ENCODE measurements at regions not wholly inside any gene's neighbourhood (a gene's known extent, or its start where the extent isn't known, plus 50 kb on each side); places are given as distances from the start of the nearest gene placed in this dataset.

DNA sequence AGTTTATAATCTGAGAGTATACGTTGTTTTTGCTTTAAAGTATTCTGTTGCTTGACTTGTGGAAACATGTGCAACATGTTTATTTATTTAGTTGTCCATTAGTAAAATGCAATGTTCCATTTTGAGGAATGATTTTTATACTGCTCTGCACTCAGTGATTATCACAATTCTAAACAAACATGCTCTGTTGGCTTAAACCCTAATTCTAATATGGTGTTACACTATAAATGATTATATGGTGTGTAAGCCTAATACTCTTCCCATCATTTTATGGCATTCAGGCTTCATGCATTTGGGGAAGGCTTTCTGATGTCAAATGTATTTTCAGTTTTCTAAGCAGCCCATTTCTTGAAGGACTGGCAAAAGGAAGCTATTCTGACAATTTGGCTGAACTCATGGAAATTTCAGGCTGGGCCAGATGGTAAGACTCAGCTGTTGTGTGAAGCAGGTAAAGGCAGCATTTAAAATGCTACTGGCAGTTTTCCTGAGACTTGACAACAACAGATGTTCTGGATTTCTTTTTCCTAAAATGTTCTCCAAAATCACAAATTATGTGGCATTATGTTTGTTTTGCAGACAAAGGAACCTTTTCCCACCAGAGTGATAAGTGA, 336.7 kb upstream of the GNPDA2 start:
- WGBS, 2 experiments (ENCODE audit: insufficient coverage in 2 of 2), result no CpG with 5 or more reads among the region's 1 CpG
- Histone ChIP-seq H3K36me3 (ENCODE audit: control insufficient read depth, insufficient read depth, low read length) (no peaks in the 10 kb centered on the region), H3K27ac (ENCODE audit: low read depth, low read length, severe bottlenecking) (no peak overlapping the region), H3K4me3 (ENCODE audit: extremely low read depth, insufficient read depth, low read length, poor library complexity, severe bottlenecking) (no peak overlapping the region), H3K4me1 (ENCODE audit: control insufficient read depth, insufficient read depth, low read length, poor library complexity, severe bottlenecking) (no peaks in the 10 kb centered on the region), H3K9me3 (ENCODE audit: control insufficient read depth, low read length) (no peaks in the 10 kb centered on the region)

GRCh38 chr4:45043911-45044310, 317.6 kb upstream of the GNPDA2 start:
- H3K9me3 ChIP-seq (ENCODE audit: control insufficient read depth, low read length), result no peaks in the 10 kb centered on the region
- 43% methylated on average over 1 of the region's 2 CpGs; no CpG with 5 or more reads in 1 of the 2 experiments for WGBS, 2 experiments (ENCODE audit: insufficient coverage in 2 of 2)

GRCh38 chr4:45036677-45037076, 310.3 kb upstream of the GNPDA2 start:
- WGBS, 2 experiments (ENCODE audit: insufficient coverage in 2 of 2), result 40% methylated on average over 1 of the region's 2 CpGs; no CpG with 5 or more reads in 1 of the 2 experiments

More at GRCh38 chr4:45043911-45044310, 317.6 kb upstream of the GNPDA2 start:
- Histone ChIP-seq H3K4me3 (ENCODE audit: extremely low read depth, insufficient read depth, low read length, poor library complexity, severe bottlenecking) (no peak overlapping the region), H3K4me1 (ENCODE audit: control insufficient read depth, insufficient read depth, low read length, poor library complexity, severe bottlenecking) (no peaks in the 10 kb centered on the region), H3K36me3 (ENCODE audit: control insufficient read depth, insufficient read depth, low read length) (no peaks in the 10 kb centered on the region), H3K27ac (ENCODE audit: low read depth, low read length, severe bottlenecking) (no peak overlapping the region)

DNA sequence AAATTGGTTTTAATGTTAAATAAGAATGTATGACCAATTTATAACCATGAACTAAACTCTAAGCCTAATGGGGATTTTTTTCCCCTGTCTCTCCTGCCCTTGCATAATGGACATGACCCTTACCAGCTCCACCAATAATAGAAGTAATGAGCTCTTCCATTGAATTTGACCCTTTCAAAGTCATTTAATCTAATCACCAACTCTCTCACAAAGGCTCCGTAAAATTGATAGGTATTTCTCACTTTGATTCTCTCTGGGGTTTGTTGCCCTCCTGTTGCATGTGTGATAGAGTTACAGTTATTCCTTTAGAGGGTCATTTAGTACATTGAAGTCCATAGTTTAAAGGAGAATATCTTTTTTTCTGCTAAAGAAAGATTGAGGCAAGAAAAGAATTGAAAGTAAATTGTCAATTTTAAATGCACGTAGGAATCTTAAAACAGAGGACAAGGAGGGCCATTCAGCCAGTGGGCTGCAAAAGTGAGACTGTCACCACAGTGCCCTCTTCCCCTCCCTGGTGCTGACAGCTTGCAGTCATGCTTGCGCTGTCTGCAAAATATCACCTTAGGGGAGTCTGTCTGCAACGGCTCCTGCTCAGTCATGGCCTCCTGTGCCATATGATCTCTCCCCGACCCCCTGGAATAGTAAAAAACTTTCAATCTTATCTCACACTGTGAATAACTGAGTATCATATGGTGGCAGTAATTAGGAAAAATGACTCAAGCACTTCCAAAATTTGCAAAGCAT, 307.5 kb upstream of the GNPDA2 start:
- Histone ChIP-seq H3K36me3 (ENCODE audit: control insufficient read depth, insufficient read depth, low read length) (no peaks in the 10 kb centered on the region), H3K4me1 (ENCODE audit: control insufficient read depth, insufficient read depth, low read length, poor library complexity, severe bottlenecking) (no peaks in the 10 kb centered on the region), H3K9me3 (ENCODE audit: control insufficient read depth, low read length) (no peaks in the 10 kb centered on the region), H3K4me3 (ENCODE audit: extremely low read depth, insufficient read depth, low read length, poor library complexity, severe bottlenecking) (no peak overlapping the region), H3K27ac (ENCODE audit: low read depth, low read length, severe bottlenecking) (peak overlapping the region; percentile 19)
- WGBS, 2 experiments (ENCODE audit: insufficient coverage in 2 of 2), result 50 to 59% methylated on average over 1 to 2 of the region's 5 CpGs

More at GRCh38 chr4:45036677-45037076, 310.3 kb upstream of the GNPDA2 start:
- Histone ChIP-seq H3K4me3 (ENCODE audit: extremely low read depth, insufficient read depth, low read length, poor library complexity, severe bottlenecking) (no peak overlapping the region), H3K27ac (ENCODE audit: low read depth, low read length, severe bottlenecking) (no peak overlapping the region), H3K36me3 (ENCODE audit: control insufficient read depth, insufficient read depth, low read length) (no peaks in the 10 kb centered on the region), H3K9me3 (ENCODE audit: control insufficient read depth, low read length) (no peaks in the 10 kb centered on the region), H3K4me1 (ENCODE audit: control insufficient read depth, insufficient read depth, low read length, poor library complexity, severe bottlenecking) (no peaks in the 10 kb centered on the region)

DNA sequence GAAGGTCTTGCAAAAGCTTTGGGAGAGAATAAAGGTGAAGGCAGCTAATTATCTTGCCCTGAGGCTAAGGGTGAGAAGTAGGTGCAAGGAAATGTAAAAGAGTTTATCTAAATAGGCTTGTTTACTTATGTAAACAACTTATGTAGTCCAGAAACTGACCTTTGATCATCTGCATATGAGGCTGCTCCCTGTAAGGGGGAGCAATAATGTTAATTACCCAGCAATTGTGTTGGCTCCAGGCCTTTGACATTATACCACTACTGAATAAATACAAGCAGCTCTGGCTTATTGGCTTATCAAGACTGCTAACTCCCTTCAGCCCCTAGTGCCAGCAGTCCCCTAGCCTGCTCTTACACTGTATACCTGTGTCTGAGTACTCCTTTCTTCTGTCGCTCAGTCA, 303.7 kb upstream of the GNPDA2 start:
- no peak overlapping the region for H3K27ac ChIP-seq (ENCODE audit: low read depth, low read length, severe bottlenecking)
- 100% methylated on average over 1 of the region's 1 CpG for WGBS, 2 experiments (ENCODE audit: insufficient coverage in 2 of 2)
- no peak overlapping the region for H3K4me3 ChIP-seq (ENCODE audit: extremely low read depth, insufficient read depth, low read length, poor library complexity, severe bottlenecking)
- no peaks in the 10 kb centered on the region for H3K9me3 ChIP-seq (ENCODE audit: control insufficient read depth, low read length)
- H3K36me3 ChIP-seq (ENCODE audit: control insufficient read depth, insufficient read depth, low read length), result no peaks in the 10 kb centered on the region
- no peaks in the 10 kb centered on the region for H3K4me1 ChIP-seq (ENCODE audit: control insufficient read depth, insufficient read depth, low read length, poor library complexity, severe bottlenecking)

- Histone ChIP-seq H3K36me3 (ENCODE audit: control insufficient read depth, insufficient read depth, low read length) (no peaks in the 10 kb centered on the region), H3K27ac (ENCODE audit: low read depth, low read length, severe bottlenecking) (no peak overlapping the region), H3K9me3 (ENCODE audit: control insufficient read depth, low read length) (no peaks in the 10 kb centered on the region), H3K4me1 (ENCODE audit: control insufficient read depth, insufficient read depth, low read length, poor library complexity, severe bottlenecking) (no peaks in the 10 kb centered on the region), H3K4me3 (ENCODE audit: extremely low read depth, insufficient read depth, low read length, poor library complexity, severe bottlenecking) (no peak overlapping the region)
- 88 to 100% methylated on average over 1 of the region's 3 CpGs for WGBS, 2 experiments (ENCODE audit: insufficient coverage in 2 of 2)
Measured at GRCh38 chr4:45007508-45007907, 281.2 kb upstream of the GNPDA2 start.

GRCh38 chr4:45006078-45006477, 279.7 kb upstream of the GNPDA2 start:
- Histone ChIP-seq H3K4me1 (ENCODE audit: control insufficient read depth, insufficient read depth, low read length, poor library complexity, severe bottlenecking) (no peaks in the 10 kb centered on the region), H3K4me3 (ENCODE audit: extremely low read depth, insufficient read depth, low read length, poor library complexity, severe bottlenecking) (no peak overlapping the region), H3K9me3 (ENCODE audit: control insufficient read depth, low read length) (no peaks in the 10 kb centered on the region), H3K27ac (ENCODE audit: low read depth, low read length, severe bottlenecking) (no peak overlapping the region), H3K36me3 (ENCODE audit: control insufficient read depth, insufficient read depth, low read length) (no peaks in the 10 kb centered on the region)

- Histone ChIP-seq H3K36me3 (ENCODE audit: control insufficient read depth, insufficient read depth, low read length) (no peaks in the 10 kb centered on the region), H3K27ac (ENCODE audit: low read depth, low read length, severe bottlenecking) (no peak overlapping the region), H3K4me3 (ENCODE audit: extremely low read depth, insufficient read depth, low read length, poor library complexity, severe bottlenecking) (no peak overlapping the region), H3K4me1 (ENCODE audit: control insufficient read depth, insufficient read depth, low read length, poor library complexity, severe bottlenecking) (no peaks in the 10 kb centered on the region), H3K9me3 (ENCODE audit: control insufficient read depth, low read length) (no peaks in the 10 kb centered on the region)
- 22 to 48% methylated on average over 3 to 4 of the region's 4 CpGs for WGBS, 2 experiments (ENCODE audit: insufficient coverage in 2 of 2)
Measured at GRCh38 chr4:45004847-45005565, 278.6 kb upstream of the GNPDA2 start.

GRCh38 chr4:45004326-45004725, 278.0 kb upstream of the GNPDA2 start:
- H3K9me3 ChIP-seq (ENCODE audit: control insufficient read depth, low read length), result no peaks in the 10 kb centered on the region
- no CpG with 5 or more reads among the region's 2 CpGs for WGBS, 2 experiments (ENCODE audit: insufficient coverage in 2 of 2)
- no peak overlapping the region for H3K4me3 ChIP-seq (ENCODE audit: extremely low read depth, insufficient read depth, low read length, poor library complexity, severe bottlenecking)
- H3K4me1 ChIP-seq (ENCODE audit: control insufficient read depth, insufficient read depth, low read length, poor library complexity, severe bottlenecking), result no peaks in the 10 kb centered on the region
- no peak overlapping the region for H3K27ac ChIP-seq (ENCODE audit: low read depth, low read length, severe bottlenecking)
- H3K36me3 ChIP-seq (ENCODE audit: control insufficient read depth, insufficient read depth, low read length), result no peaks in the 10 kb centered on the region

- H3K4me3 ChIP-seq (ENCODE audit: extremely low read depth, insufficient read depth, low read length, poor library complexity, severe bottlenecking), result no peak overlapping the region
- no peaks in the 10 kb centered on the region for H3K36me3 ChIP-seq (ENCODE audit: control insufficient read depth, insufficient read depth, low read length)
- H3K4me1 ChIP-seq (ENCODE audit: control insufficient read depth, insufficient read depth, low read length, poor library complexity, severe bottlenecking), result no peaks in the 10 kb centered on the region
- H3K27ac ChIP-seq (ENCODE audit: low read depth, low read length, severe bottlenecking), result no peak overlapping the region
- no peaks in the 10 kb centered on the region for H3K9me3 ChIP-seq (ENCODE audit: control insufficient read depth, low read length)
- WGBS, 2 experiments (ENCODE audit: insufficient coverage in 2 of 2), result 83 to 94% methylated on average over 3 to 4 of the region's 4 CpGs
Measured at GRCh38 chr4:44996276-44996845, 270.0 kb upstream of the GNPDA2 start.

All from mesodermal cell (in vitro differentiated cells).